SU-DHL-6 (cell line): ENCODE measurements at regions not wholly inside any gene's neighbourhood (a gene's known extent, or its start where the extent isn't known, plus 50 kb on each side); places are given as distances from the start of the nearest gene placed in this dataset.

Experiments
- CTCF ChIP-seq: fragments of 200-600 bp; sonication (generic); IDR thresholded peaks from one replicate; pipeline ENCODE4 v1.5.1; 2017; ENCODE audit warnings: antibody characterized with exemption, mild to moderate bottlenecking, low read length, moderate library complexity; ENCODE audit not compliant: insufficient read depth, poor library complexity, severe bottlenecking
- EZH2phosphoT487 ChIP-seq: fragments of 200-600 bp; sonication (generic), shearing (Covaris generic); conservative IDR thresholded peaks from 2 replicates; pipeline ENCODE4 v1.6.1; 2018; ENCODE audit warnings: mild to moderate bottlenecking, antibody characterized with exemption, low read length, moderate library complexity, mixed read lengths

GRCh38 chr5:98157368-98157767, 616.1 kb upstream of the RGMB start:
- TF ChIP-seq CTCF (no peak), EZH2phosphoT487 (no peak)
